H1 (cell line): ENCODE measurements at regions not wholly inside any gene's neighbourhood (a gene's known extent, or its start where the extent isn't known, plus 50 kb on each side); places are given as distances from the start of the nearest gene placed in this dataset.
A peak's percentile ranks its signal among the peaks of the same experiment; 100 is the strongest.

Source experiments
- CTCF ChIA-PET: fragments of 300-600 bp; sonication (Branson Sonifier 250); formaldehyde crosslinking; loops from one replicate; lab custom pipeline; 2021; ENCODE audit not compliant: partially characterized antibody; lab: Charles Lee
- POLR2A ChIA-PET: fragments of 300-600 bp; sonication (Branson Sonifier 250); formaldehyde crosslinking; loops from one replicate; lab custom pipeline; 2021; ENCODE audit warnings: inconsistent platforms; ENCODE audit not compliant: partially characterized antibody; lab: Charles Lee
- DNase-seq, 2 experiments: peaks; one replicate each; pipeline versions ENCODE4 v3.0.0 to v3.0.0-alpha.2; 2010 to 2022; ENCODE audit warnings: low spot score in 2 of 2, low read depth in 1 of 2, mixed read lengths in 1 of 2
- FAIRE-seq: peaks from 2 replicates; lab custom pipeline; 2011; peaks lifted over from hg19 to GRCh38; lab: Jason Lieb, UNC
- H2AFZ ChIP-seq: 2 replicates; pipeline ENCODE4 v1.8.1; 2012; ENCODE audit warnings: low read length, inconsistent platforms
- H2AK5ac ChIP-seq: 2 replicates; pipeline ENCODE4 v1.6.1; 2013; ENCODE audit warnings: low read depth, low read length
- H2BK120ac ChIP-seq: replicated peaks from 2 replicates; pipeline ENCODE3; 2013; ENCODE audit warnings: low read depth, low read length, inconsistent platforms
- H2BK12ac ChIP-seq: 2 replicates; pipeline ENCODE4 v1.6.1; 2013; ENCODE audit warnings: low read depth, low read length
- H2BK15ac ChIP-seq: 2 replicates; pipeline ENCODE4 v1.6.1; 2013; ENCODE audit warnings: low read length
- H2BK20ac ChIP-seq: 2 replicates; pipeline ENCODE4 v1.6.1; 2013; ENCODE audit warnings: low read length
- H2BK5ac ChIP-seq: 2 replicates; pipeline ENCODE4 v1.6.1; 2013; ENCODE audit warnings: low read depth, low read length
- H3K14ac ChIP-seq: 2 replicates; pipeline ENCODE4 v1.6.1; 2013; ENCODE audit warnings: inconsistent platforms; ENCODE audit not compliant: insufficient read length
- H3K18ac ChIP-seq: 2 replicates; pipeline ENCODE4 v1.6.1; 2013; ENCODE audit warnings: low read length; ENCODE audit errors: extremely low read depth
- H3K23ac ChIP-seq: 2 replicates; pipeline ENCODE4 v1.6.1; 2013; ENCODE audit warnings: inconsistent platforms; ENCODE audit not compliant: insufficient read length
- H3K23me2 ChIP-seq: 2 replicates; pipeline ENCODE4 v1.6.1; 2013; ENCODE audit warnings: low read depth, low read length
- H3K27ac ChIP-seq: 2 replicates; pipeline ENCODE4 v1.6.1; 2011; ENCODE audit warnings: low read depth, low read length, inconsistent platforms
- H3K27me3 ChIP-seq, 4 experiments: replicated peaks in 1 of 4; 1 replicate in 1 of 4; 2 replicates in 3 of 4; pipeline versions ENCODE4 v1.6.1 to v1.8.1; 2011 to 2013; ENCODE audit warnings: low read length in 3 of 4, mild to moderate bottlenecking in 3 of 4, inconsistent platforms in 2 of 4, mixed read lengths in 2 of 4, moderate library complexity in 1 of 4; ENCODE audit not compliant: control insufficient read depth in 3 of 4, insufficient read depth in 3 of 4; ENCODE audit errors: extremely low read depth in 1 of 4
- H3K36me3 ChIP-seq, 4 experiments: 2 replicates each; pipeline versions ENCODE4 v1.6.1 to v1.8.1; 2011 to 2013; ENCODE audit warnings: mild to moderate bottlenecking in 4 of 4, low read length in 3 of 4, moderate library complexity in 2 of 4, control low read depth in 1 of 4, inconsistent platforms in 1 of 4; ENCODE audit not compliant: insufficient read depth in 4 of 4, control insufficient read depth in 2 of 4
- H3K4ac ChIP-seq: replicated peaks from 2 replicates; pipeline ENCODE3; 2013; ENCODE audit warnings: low read length, low read depth, mixed read lengths, inconsistent platforms; ENCODE audit not compliant: insufficient read length
- H3K4me1 ChIP-seq, 4 experiments: replicated peaks in 1 of 4; 1 replicate in 1 of 4; 2 replicates in 3 of 4; pipeline versions ENCODE4 v1.6.1 to v1.8.1; 2011 to 2013; ENCODE audit warnings: low read length in 3 of 4, inconsistent platforms in 2 of 4, mixed read lengths in 1 of 4; ENCODE audit not compliant: insufficient read depth in 4 of 4, control insufficient read depth in 3 of 4
- H3K4me2 ChIP-seq, 2 experiments: 2 replicates each; pipeline versions ENCODE4 v1.6.1 to v1.8.1; 2011 to 2013; ENCODE audit warnings: low read depth in 2 of 2, low read length in 2 of 2, control low read depth in 1 of 2, inconsistent platforms in 1 of 2, mild to moderate bottlenecking in 1 of 2; ENCODE audit not compliant: insufficient read depth in 1 of 2
- H3K4me3 ChIP-seq, 4 experiments: fragments of 200-600, 300-600 bp in 1 of 4; sonication (generic), shearing (Covaris generic), sonication (Bioruptor Twin) in 1 of 4; 2 replicates each; pipeline versions ENCODE4 v1.5.1 to v1.8.1; 2011 to 2016; ENCODE audit warnings: low read length in 4 of 4, low read depth in 3 of 4, control low read depth in 2 of 4, inconsistent platforms in 2 of 4, mild to moderate bottlenecking in 2 of 4, mixed read lengths in 1 of 4, moderate library complexity in 1 of 4; ENCODE audit not compliant: insufficient read depth in 2 of 4; ENCODE audit errors: extremely low read depth in 1 of 4
- H3K56ac ChIP-seq: replicated peaks from 2 replicates; pipeline ENCODE3; 2013; ENCODE audit warnings: low read depth, mild to moderate bottlenecking, mixed read lengths, low read length, inconsistent platforms; ENCODE audit not compliant: insufficient read length
- H3K79me1 ChIP-seq: 2 replicates; pipeline ENCODE4 v1.6.1; 2013; ENCODE audit warnings: low read depth, low read length, control low read depth
- H3K79me2 ChIP-seq, 2 experiments: 2 replicates each; pipeline versions ENCODE4 v1.6.1 to v1.8.1; 2012 to 2013; ENCODE audit warnings: low read length in 2 of 2, mild to moderate bottlenecking in 2 of 2, inconsistent platforms in 1 of 2; ENCODE audit not compliant: insufficient read depth in 2 of 2, control insufficient read depth in 1 of 2
- H3K9ac ChIP-seq, 4 experiments: replicated peaks in 1 of 4; 1 replicate in 1 of 4; 2 replicates in 3 of 4; pipeline versions ENCODE4 v1.6.1 to v1.8.1; 2011 to 2013; ENCODE audit warnings: low read depth in 3 of 4, low read length in 3 of 4, control low read depth in 2 of 4, mild to moderate bottlenecking in 2 of 4, moderate library complexity in 2 of 4, inconsistent platforms in 1 of 4; ENCODE audit errors: extremely low read depth in 1 of 4
- H3K9me3 ChIP-seq, 2 experiments: 2 replicates each; pipeline versions ENCODE4 v1.6.1 to v1.8.1; 2012 to 2013; ENCODE audit warnings: mild to moderate bottlenecking in 2 of 2, moderate library complexity in 2 of 2, control low read depth in 1 of 2, inconsistent platforms in 1 of 2, low read depth in 1 of 2, low read length in 1 of 2, mixed read lengths in 1 of 2; ENCODE audit not compliant: insufficient read depth in 2 of 2
- H4K20me1 ChIP-seq, 2 experiments: replicated peaks in 1 of 2; 2 replicates each; pipeline versions ENCODE3 to v1.8.1; 2011 to 2013; ENCODE audit warnings: inconsistent platforms in 2 of 2, low read length in 2 of 2, mild to moderate bottlenecking in 1 of 2; ENCODE audit not compliant: insufficient read depth in 2 of 2, control insufficient read depth in 1 of 2
- H4K5ac ChIP-seq: 2 replicates; pipeline ENCODE4 v1.6.1; 2013; ENCODE audit warnings: low read length, low read depth, mixed read lengths, inconsistent platforms; ENCODE audit not compliant: insufficient read length
- H4K8ac ChIP-seq: 2 replicates; pipeline ENCODE4 v1.8.0; 2013; ENCODE audit warnings: mild to moderate bottlenecking, moderate library complexity, low read length, inconsistent platforms; ENCODE audit not compliant: insufficient read depth; ENCODE audit errors: extremely low read depth
- H4K91ac ChIP-seq: replicated peaks from 2 replicates; pipeline ENCODE3; 2013; ENCODE audit warnings: low read length, mixed read lengths, inconsistent platforms; ENCODE audit not compliant: insufficient read length
- BRCA1 ChIP-seq: IDR thresholded peaks from 2 replicates; pipeline ENCODE4 v1.6.1; 2012; ENCODE audit warnings: low read depth, low read length, improper control_type of control experiment
- CHD1 ChIP-seq: IDR thresholded peaks from 2 replicates; pipeline ENCODE4 v1.6.1; 2012; ENCODE audit warnings: low read depth, low read length, improper control_type of control experiment
- EGR1 ChIP-seq: IDR thresholded peaks from 2 replicates; pipeline ENCODE4 v1.6.1; 2011; ENCODE audit warnings: low read depth, low read length, borderline replicate concordance
- FOSL1 ChIP-seq: IDR thresholded peaks from 2 replicates; pipeline ENCODE4 v1.6.1; 2011; ENCODE audit warnings: mild to moderate bottlenecking, low read depth, low read length, moderate library complexity; ENCODE audit not compliant: insufficient read depth
- GABPA ChIP-seq: IDR thresholded peaks from 2 replicates; pipeline ENCODE4 v1.6.1; 2011; ENCODE audit warnings: mild to moderate bottlenecking, low read length, moderate library complexity, borderline replicate concordance; ENCODE audit not compliant: insufficient read depth
- KDM5A ChIP-seq: fragments of 200-600 bp; IDR thresholded peaks from 2 replicates; pipeline ENCODE4 v1.7.1; 2012; ENCODE audit warnings: mild to moderate bottlenecking, low read length, inconsistent platforms, mixed read lengths
- SRF ChIP-seq: IDR thresholded peaks from 2 replicates; pipeline ENCODE4 v1.6.1; 2011; ENCODE audit warnings: mild to moderate bottlenecking, low read depth, low read length, moderate library complexity
- TBP ChIP-seq: IDR thresholded peaks from 2 replicates; pipeline ENCODE4 v1.6.1; 2011; ENCODE audit warnings: low read depth, low read length, improper control_type of control experiment
- WGBS, 2 experiments: shearing (Covaris generic) in 1 of 2; methylation state at CpG; one replicate each; pipeline versions ENCODE4 v1.1.6 to v1.1.7; 2013 to 2015; ENCODE audit warnings: low lambda C conversion rate in 2 of 2, mixed read lengths in 2 of 2, inconsistent platforms in 1 of 2, low coverage in 1 of 2, missing lambda C conversion rate in 1 of 2; ENCODE audit not compliant: insufficient replicate concordance in 2 of 2, insufficient coverage in 1 of 2, insufficient read length in 1 of 2; ENCODE audit errors: extremely low coverage in 1 of 2, missing lambda C conversion rate in 1 of 2; 5-methylcytosine and 5-hydroxymethylcytosine counted together
- TF ChIP-seq, protein P1 (sequence below): IDR thresholded peaks from 2 replicates; pipeline ENCODE4 v1.6.1; 2012; ENCODE audit warnings: inconsistent platforms
- TF ChIP-seq, protein P2 (sequence below): IDR thresholded peaks from 2 replicates; pipeline ENCODE4 v1.6.1; 2012; ENCODE audit warnings: inconsistent platforms

DNA sequence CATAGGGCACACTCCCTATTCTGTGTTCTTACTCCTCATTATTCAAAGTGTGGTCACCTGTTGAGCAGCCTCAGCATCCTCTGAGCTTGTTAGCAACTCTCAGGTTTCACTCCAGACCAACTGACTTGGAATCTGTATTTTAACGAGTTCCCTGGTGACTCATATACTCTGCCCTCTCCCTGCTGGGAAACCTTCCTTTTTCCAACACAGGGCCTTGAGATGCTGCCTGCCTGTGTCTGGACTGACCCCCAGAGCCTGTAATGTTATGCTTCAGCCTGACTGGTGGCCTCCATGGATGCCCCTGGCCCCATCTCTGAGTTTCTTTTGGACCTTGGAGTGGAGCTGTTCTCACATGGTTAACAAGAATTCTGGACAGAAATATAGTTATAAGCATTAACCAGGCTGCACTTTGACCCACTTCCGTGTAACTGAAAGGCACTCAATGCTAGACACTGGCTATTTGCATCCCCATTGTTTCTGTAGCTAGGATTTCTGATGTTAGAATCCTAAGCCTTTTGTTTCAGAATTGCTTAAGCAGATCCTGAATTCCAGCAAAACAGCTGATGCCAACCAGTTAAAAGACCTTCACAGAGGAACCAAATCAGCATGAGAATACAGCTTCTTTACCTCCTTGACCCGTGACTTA, 262.6 kb downstream of the STIM2 start:
- DNase-seq (peak; percentile 56 to 69), FAIRE-seq (peak; percentile 100)
- no peak overlapping the region for H4K8ac ChIP-seq
- H3K27me3 ChIP-seq = no peaks in the 10 kb centered on the region; a peak in 1 of 7 replicates
- H2BK120ac ChIP-seq = peak overlapping the region; percentile 95
- peak overlapping the region; percentile 99 for H2BK5ac ChIP-seq
- CTCF ChIA-PET = interaction anchor here (0.5 to 4.6 kb wide), 10 partner anchors 9 to 682 kb away, joined by 3 to 20 read pairs (median 3); no protein-coding TSS in a partner anchor
- no peak overlapping the region for H3K56ac ChIP-seq
- no peaks in the 10 kb centered on the region for H3K79me1 ChIP-seq
- peak overlapping the region; percentile 88 for H3K27ac ChIP-seq
- H2AK5ac ChIP-seq = peak overlapping the region; percentile 95; the same call in 1 of the 2 replicates
- POLR2A ChIA-PET = interaction anchor here (0.7 to 2.3 kb wide), 14 partner anchors 8 to 674 kb away, joined by 3 to 8 read pairs (median 4); no protein-coding TSS in a partner anchor
- peak overlapping the region; percentile 91; the same call in 1 of the 2 replicates for H2BK12ac ChIP-seq
- peaks cover 4 to 23% (median 17%) of the 10 kb centered on the region in 4 experiments for H3K4me1 ChIP-seq
- no peaks in the 10 kb centered on the region for H4K20me1 ChIP-seq
- H4K5ac ChIP-seq = peak overlapping the region; percentile 71
- H3K36me3 ChIP-seq = no peaks in the 10 kb centered on the region
- no peaks in the 10 kb centered on the region for H3K23me2 ChIP-seq
- 8% methylated on average over 3 of the region's 3 CpGs; no CpG with 5 or more reads in 1 of the 2 experiments for WGBS, 2 experiments
- H3K79me2 ChIP-seq = no peaks in the 10 kb centered on the region
- 0 out of 7 replicates have a peak overlapping the region, but pooled peaks of 2 of the 4 experiments have one; percentile 14 to 28 for H3K9ac ChIP-seq
- peak overlapping the region; percentile 89 for H3K18ac ChIP-seq
- no peak overlapping the region for H2AFZ ChIP-seq
- H4K91ac ChIP-seq = peak overlapping the region; percentile 81
- 0 out of 2 replicates have a peak overlapping the region, but pooled peaks have one; percentile 89 for H2BK15ac ChIP-seq
- H3K23ac ChIP-seq = no peak overlapping the region
- peak overlapping the region; percentile 48 to 62 for H3K4me2 ChIP-seq
- H3K14ac ChIP-seq = no peak overlapping the region
- H2BK20ac ChIP-seq = peak overlapping the region; percentile 98; the same call in 1 of the 2 replicates
- peak overlapping the region in 3 of 4 experiments; percentile 10 to 37 (median 19); a peak in 4 of 8 replicates for H3K4me3 ChIP-seq
- H3K4ac ChIP-seq = no peak overlapping the region
- no peaks in the 10 kb centered on the region for H3K9me3 ChIP-seq
- no peak for TF ChIP-seq GABPA
- TF ChIP-seq EGR1 = no peak
- TF ChIP-seq, protein P1, sequence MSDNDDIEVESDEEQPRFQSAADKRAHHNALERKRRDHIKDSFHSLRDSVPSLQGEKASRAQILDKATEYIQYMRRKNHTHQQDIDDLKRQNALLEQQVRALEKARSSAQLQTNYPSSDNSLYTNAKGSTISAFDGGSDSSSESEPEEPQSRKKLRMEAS = no peak
- no peak for TF ChIP-seq CHD1
- TF ChIP-seq, protein P2, sequence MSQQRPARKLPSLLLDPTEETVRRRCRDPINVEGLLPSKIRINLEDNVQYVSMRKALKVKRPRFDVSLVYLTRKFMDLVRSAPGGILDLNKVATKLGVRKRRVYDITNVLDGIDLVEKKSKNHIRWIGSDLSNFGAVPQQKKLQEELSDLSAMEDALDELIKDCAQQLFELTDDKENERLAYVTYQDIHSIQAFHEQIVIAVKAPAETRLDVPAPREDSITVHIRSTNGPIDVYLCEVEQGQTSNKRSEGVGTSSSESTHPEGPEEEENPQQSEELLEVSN = no peak
- TF ChIP-seq TBP = no peak
- no peak for TF ChIP-seq BRCA1
- TF ChIP-seq KDM5A = no peak
- no peak for TF ChIP-seq FOSL1
- no peak for TF ChIP-seq SRF
